GM23248 (cell line): ENCODE measurements at regions not wholly inside any gene's neighbourhood (a gene's known extent, or its start where the extent isn't known, plus 50 kb on each side); places are given as distances from the start of the nearest gene placed in this dataset.

Experiments used
- EZH2 ChIP-seq: fragments of 200-600 bp; sonication (generic); IDR thresholded peaks from 2 replicates; pipeline ENCODE4 v1.6.1; 2018; ENCODE audit warnings: antibody characterized with exemption, mild to moderate bottlenecking; ENCODE audit not compliant: insufficient read depth, poor library complexity, severe bottlenecking
- EZH2phosphoT487 ChIP-seq: fragments of 200-600 bp; sonication (generic); IDR thresholded peaks from 2 replicates; pipeline ENCODE4 v1.6.1; 2018; ENCODE audit warnings: antibody characterized with exemption, moderate library complexity, mild to moderate bottlenecking, low read depth; ENCODE audit not compliant: insufficient read depth

GRCh38 chr10:90435296-90435695 is 422.5 kb downstream of the HTR7 start:
- TF ChIP-seq EZH2: no peak
- no peak for TF ChIP-seq EZH2phosphoT487
